RWPE2 (cell line): ENCODE measurements at regions not wholly inside any gene's neighbourhood (a gene's known extent, or its start where the extent isn't known, plus 50 kb on each side); places are given as distances from the start of the nearest gene placed in this dataset.

ENCODE experiments used
- ATAC-seq: fragments of 200-7000 bp; cut with Tn5 transposase; 3 replicates; pipeline ENCODE4 v1.9.1; 2021; ENCODE audit warnings: low read depth
- DNase-seq: peaks from one replicate; pipeline ENCODE4 v3.0.0-alpha.2; 2020; ENCODE audit warnings: low spot score
- H3K27ac ChIP-seq: fragments of 450-650 bp; 2 replicates; pipeline ENCODE4 v1.5.1; 2017; ENCODE audit warnings: mild to moderate bottlenecking; ENCODE audit not compliant: poor library complexity, severe bottlenecking
- H3K27me3 ChIP-seq: fragments of 250-450 bp; sonication (Bioruptor Pico); 2 replicates; pipeline ENCODE4 v1.5.1; 2021; ENCODE audit warnings: mild to moderate bottlenecking, moderate library complexity; ENCODE audit not compliant: insufficient read depth, poor library complexity, severe bottlenecking
- H3K36me3 ChIP-seq: fragments of 250-450 bp; sonication (Bioruptor Pico); 2 replicates; pipeline ENCODE4 v1.5.1; 2020; ENCODE audit warnings: low read depth, mild to moderate bottlenecking, moderate library complexity
- H3K4me1 ChIP-seq: fragments of 250-450 bp; sonication (Bioruptor Pico); 2 replicates; pipeline ENCODE4 v1.5.1; 2021; ENCODE audit warnings: mild to moderate bottlenecking, moderate library complexity; ENCODE audit not compliant: insufficient read depth, poor library complexity, severe bottlenecking
- H3K4me3 ChIP-seq: fragments of 250-450 bp; sonication (Bioruptor Pico); 2 replicates; pipeline ENCODE4 v1.5.1; 2021; ENCODE audit warnings: mild to moderate bottlenecking, moderate library complexity; ENCODE audit not compliant: severe bottlenecking
- H3K9me3 ChIP-seq: fragments of 250-450 bp; sonication (Bioruptor Pico); 2 replicates; pipeline ENCODE4 v1.5.1; 2021; ENCODE audit warnings: mild to moderate bottlenecking, moderate library complexity; ENCODE audit not compliant: severe bottlenecking
- TF ChIP-seq, protein P1 (sequence below): fragments of 450-650 bp; IDR thresholded peaks from one replicate; pipeline ENCODE4 v1.5.1; 2017; ENCODE audit warnings: mild to moderate bottlenecking, moderate library complexity; ENCODE audit not compliant: poor library complexity, severe bottlenecking

DNA sequence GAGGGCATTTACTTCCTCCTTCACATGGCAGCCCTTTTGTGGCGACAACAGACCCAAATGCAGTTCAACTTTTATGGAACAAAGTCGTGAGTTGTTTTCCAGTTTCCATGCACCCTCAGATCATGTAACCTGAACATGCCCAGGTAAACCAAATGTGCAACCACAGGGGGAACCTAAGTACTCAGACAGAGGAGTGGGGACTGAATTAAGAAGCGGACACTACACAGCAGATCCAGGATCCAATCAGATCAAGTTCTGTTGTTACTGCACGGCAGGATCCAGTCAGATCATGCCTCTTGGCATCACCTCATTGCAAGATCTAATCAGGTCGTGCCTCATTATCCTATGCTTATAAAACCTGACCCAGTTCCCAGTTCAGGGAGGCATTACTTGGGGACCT is 115.7 kb downstream of the MATN1 start:
- Histone ChIP-seq H3K27ac (no peak overlapping the region), H3K27me3 (no peaks in the 10 kb centered on the region), H3K36me3 (no peaks in the 10 kb centered on the region), H3K4me3 (no peak overlapping the region), H3K9me3 (no peaks in the 10 kb centered on the region), H3K4me1 (no peaks in the 10 kb centered on the region)
- ATAC-seq: no peak
- no peak for DNase-seq
- TF ChIP-seq, protein P1, sequence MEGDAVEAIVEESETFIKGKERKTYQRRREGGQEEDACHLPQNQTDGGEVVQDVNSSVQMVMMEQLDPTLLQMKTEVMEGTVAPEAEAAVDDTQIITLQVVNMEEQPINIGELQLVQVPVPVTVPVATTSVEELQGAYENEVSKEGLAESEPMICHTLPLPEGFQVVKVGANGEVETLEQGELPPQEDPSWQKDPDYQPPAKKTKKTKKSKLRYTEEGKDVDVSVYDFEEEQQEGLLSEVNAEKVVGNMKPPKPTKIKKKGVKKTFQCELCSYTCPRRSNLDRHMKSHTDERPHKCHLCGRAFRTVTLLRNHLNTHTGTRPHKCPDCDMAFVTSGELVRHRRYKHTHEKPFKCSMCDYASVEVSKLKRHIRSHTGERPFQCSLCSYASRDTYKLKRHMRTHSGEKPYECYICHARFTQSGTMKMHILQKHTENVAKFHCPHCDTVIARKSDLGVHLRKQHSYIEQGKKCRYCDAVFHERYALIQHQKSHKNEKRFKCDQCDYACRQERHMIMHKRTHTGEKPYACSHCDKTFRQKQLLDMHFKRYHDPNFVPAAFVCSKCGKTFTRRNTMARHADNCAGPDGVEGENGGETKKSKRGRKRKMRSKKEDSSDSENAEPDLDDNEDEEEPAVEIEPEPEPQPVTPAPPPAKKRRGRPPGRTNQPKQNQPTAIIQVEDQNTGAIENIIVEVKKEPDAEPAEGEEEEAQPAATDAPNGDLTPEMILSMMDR: no peak

DNA sequence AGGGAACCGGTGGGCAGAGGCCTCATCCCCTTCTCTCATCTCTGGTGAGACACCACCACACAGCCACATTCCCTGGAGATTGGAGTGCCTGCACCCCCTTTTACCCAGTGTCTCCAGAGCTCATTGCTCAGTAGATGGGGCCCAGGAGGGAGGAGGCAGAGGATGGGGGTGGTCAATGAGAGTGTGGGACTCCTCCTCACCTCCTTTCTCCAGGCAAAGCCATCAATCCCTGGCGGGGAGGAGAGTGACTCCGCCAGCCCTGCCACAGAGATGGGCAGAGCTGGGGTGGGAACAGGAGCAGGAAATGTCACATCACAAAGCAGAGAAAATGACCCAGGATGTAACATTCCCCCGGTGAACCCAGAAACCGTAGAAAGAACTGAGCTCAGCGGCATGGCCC is 117.2 kb downstream of the MATN1 start:
- Histone ChIP-seq H3K36me3 (no peaks in the 10 kb centered on the region), H3K4me1 (no peaks in the 10 kb centered on the region), H3K27ac (no peak overlapping the region), H3K27me3 (no peaks in the 10 kb centered on the region), H3K4me3 (no peak overlapping the region), H3K9me3 (peaks cover 2% of the 10 kb centered on the region)
- DNase-seq: no peak
- ATAC-seq: no peak
- TF ChIP-seq, protein P1: no peak

DNA sequence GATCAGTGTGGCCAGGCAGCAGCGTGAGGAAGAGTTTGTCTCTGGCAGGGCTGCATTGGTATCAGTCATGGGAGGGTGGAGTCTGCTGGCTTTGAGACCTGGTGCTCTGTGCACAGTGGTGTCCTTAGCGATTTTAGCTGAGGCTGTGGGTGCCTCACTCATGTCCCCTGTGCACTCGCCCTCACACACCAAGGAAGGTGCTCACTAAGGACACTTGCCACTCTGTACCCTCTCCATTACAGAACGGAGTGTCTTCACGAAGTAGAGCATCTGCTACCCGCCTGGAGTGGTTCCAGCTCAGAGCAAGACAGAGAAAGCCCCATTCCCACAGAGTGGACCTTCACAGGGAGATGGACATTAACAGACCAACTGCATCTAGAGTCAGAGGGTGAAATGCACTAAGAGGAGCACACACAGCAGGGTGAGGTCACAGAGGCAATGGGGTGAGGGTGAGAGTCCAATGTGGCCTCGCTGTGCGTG is 117.9 kb downstream of the MATN1 start:
- TF ChIP-seq, protein P1: no peak
- Histone ChIP-seq H3K9me3 (peaks cover 2% of the 10 kb centered on the region), H3K4me1 (no peaks in the 10 kb centered on the region), H3K27me3 (no peaks in the 10 kb centered on the region), H3K4me3 (no peak overlapping the region), H3K36me3 (no peaks in the 10 kb centered on the region), H3K27ac (no peak overlapping the region)
- no peak for ATAC-seq
- DNase-seq: no peak

DNA sequence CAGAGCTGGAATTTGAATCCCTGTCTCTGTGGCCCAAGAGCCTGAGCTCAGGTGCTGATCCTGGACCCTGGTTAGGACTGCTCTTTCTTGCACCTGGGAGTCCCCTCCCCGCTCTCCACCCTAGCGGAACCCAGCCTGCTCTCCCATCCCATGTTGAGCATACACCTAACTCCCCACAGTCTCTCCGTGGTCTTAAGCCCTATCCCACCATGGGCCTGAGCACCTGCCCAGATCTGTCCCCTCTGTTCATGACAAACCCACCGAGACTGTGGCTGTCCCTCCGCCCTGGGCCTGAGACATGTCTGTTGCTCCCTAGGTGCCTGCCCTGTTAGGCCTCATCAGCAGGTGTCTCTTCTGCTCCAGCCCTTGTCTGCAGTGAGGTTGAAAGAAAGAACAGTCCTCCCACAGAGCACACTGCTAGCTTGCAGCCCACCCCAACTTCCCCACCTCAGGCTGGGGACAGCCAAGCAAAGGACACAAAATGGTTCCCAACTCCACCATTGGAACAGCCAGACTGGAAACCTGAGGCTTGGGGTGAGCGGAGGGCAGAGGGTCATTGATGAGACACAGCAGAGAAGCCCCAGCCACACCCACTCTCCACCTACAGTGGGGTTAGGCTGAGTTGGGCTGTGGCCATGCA is 118.5 kb downstream of the MATN1 start:
- ATAC-seq (no peak), DNase-seq (no peak)
- no peaks in the 10 kb centered on the region for H3K36me3 ChIP-seq
- H3K9me3 ChIP-seq: peaks cover 2% of the 10 kb centered on the region
- no peak overlapping the region for H3K27ac ChIP-seq
- H3K4me1 ChIP-seq: no peaks in the 10 kb centered on the region
- TF ChIP-seq, protein P1: no peak
- no peaks in the 10 kb centered on the region for H3K27me3 ChIP-seq
- H3K4me3 ChIP-seq: no peak overlapping the region

DNA sequence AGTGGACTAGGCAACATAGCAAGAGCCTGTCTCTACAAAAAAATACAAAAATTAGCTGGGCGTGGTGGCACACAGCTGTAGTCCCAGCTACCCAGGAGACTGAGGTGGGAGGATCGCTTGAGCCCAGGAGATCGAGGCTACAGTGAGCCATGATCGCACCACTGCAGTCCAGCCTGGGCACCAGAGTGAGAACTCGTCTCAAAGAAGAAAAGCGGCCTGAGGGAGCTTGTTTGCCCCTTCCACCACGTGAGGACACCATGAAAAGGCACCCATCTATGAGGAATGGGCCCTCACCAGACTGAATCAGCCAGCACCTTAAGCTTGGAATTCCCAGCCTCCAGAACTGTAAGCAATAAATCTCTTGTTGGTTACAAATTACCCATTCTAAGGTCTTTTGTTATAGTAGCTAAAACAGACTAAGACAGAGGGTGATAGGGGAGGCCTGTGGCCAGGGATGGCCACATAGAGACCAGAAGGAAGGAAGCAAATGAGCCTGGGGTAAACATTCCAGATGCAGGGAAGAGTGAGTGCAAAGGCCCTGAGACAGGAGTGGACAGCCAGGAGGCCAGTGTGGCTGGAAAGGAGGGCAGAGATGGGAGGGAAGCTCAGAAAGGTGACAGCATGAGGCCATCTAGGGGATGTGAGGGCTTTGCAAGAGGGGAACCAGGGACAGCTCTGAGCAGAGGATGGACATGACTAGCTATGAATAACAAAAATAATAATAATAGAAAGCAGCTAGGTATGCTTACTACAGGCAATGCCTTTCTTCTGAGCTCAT is 120.1 kb downstream of the MATN1 start:
- Histone ChIP-seq H3K27me3 (no peaks in the 10 kb centered on the region), H3K36me3 (no peaks in the 10 kb centered on the region), H3K27ac (no peak overlapping the region), H3K4me3 (no peak overlapping the region), H3K9me3 (peaks cover 2% of the 10 kb centered on the region), H3K4me1 (no peaks in the 10 kb centered on the region)
- ATAC-seq: no peak
- TF ChIP-seq, protein P1: no peak
- DNase-seq: no peak
